Coronary artery (tissue), 2 donors: ENCODE measurements at regions not wholly inside any gene's neighbourhood (a gene's known extent, or its start where the extent isn't known, plus 50 kb on each side); places are given as distances from the start of the nearest gene placed in this dataset.

ENCODE experiments used
- DNase-seq: peaks from one replicate; pipeline ENCODE4 v3.0.0-alpha.2; 2017; ENCODE audit warnings: low spot score
- H3K27ac ChIP-seq, 2 donors: fragments of 200-600 bp; sonication (generic); one replicate each; pipeline ENCODE4 v1.5.1; 2016 to 2019
- H3K4me3 ChIP-seq: fragments of 200-600 bp; sonication (generic); 2 replicates; pipeline ENCODE4 v1.5.1; 2016; ENCODE audit warnings: mild to moderate bottlenecking, moderate library complexity
- TF ChIP-seq, protein P1 (sequence below): fragments of 200-600 bp; sonication (generic); IDR thresholded peaks from one replicate; pipeline ENCODE4 v1.5.1; 2019; ENCODE audit warnings: antibody characterized with exemption

- no peak overlapping the region for H3K27ac ChIP-seq
- TF ChIP-seq, protein P1, sequence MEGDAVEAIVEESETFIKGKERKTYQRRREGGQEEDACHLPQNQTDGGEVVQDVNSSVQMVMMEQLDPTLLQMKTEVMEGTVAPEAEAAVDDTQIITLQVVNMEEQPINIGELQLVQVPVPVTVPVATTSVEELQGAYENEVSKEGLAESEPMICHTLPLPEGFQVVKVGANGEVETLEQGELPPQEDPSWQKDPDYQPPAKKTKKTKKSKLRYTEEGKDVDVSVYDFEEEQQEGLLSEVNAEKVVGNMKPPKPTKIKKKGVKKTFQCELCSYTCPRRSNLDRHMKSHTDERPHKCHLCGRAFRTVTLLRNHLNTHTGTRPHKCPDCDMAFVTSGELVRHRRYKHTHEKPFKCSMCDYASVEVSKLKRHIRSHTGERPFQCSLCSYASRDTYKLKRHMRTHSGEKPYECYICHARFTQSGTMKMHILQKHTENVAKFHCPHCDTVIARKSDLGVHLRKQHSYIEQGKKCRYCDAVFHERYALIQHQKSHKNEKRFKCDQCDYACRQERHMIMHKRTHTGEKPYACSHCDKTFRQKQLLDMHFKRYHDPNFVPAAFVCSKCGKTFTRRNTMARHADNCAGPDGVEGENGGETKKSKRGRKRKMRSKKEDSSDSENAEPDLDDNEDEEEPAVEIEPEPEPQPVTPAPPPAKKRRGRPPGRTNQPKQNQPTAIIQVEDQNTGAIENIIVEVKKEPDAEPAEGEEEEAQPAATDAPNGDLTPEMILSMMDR = no peak
- H3K4me3 ChIP-seq = no peak overlapping the region
- DNase-seq = no peak
These were observed 454.9 kb downstream of the KCNJ2 start for GRCh38 chr17:70624211-70624610.

DNA sequence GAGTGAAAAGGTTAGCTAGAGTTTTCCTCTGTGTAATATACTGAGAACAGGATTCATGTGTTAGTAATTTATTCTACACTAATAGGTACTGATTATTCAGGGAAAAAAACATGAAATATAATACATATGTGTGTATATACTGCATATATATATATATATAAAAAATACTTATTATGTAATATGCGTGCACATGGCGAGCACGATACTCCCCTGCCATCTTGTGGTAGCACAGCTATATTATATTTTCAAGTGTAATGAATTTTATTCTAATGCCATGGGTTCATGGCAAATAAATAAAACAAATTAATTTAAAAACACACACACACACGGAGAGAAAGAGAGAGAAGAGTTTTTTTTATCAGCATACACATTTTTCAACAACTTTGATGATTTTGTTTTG lies 460.6 kb downstream of the KCNJ2 start:
- Histone ChIP-seq H3K27ac (no peak overlapping the region), H3K4me3 (no peak overlapping the region)
- no peak for DNase-seq
- TF ChIP-seq, protein P1 = no peak

DNA sequence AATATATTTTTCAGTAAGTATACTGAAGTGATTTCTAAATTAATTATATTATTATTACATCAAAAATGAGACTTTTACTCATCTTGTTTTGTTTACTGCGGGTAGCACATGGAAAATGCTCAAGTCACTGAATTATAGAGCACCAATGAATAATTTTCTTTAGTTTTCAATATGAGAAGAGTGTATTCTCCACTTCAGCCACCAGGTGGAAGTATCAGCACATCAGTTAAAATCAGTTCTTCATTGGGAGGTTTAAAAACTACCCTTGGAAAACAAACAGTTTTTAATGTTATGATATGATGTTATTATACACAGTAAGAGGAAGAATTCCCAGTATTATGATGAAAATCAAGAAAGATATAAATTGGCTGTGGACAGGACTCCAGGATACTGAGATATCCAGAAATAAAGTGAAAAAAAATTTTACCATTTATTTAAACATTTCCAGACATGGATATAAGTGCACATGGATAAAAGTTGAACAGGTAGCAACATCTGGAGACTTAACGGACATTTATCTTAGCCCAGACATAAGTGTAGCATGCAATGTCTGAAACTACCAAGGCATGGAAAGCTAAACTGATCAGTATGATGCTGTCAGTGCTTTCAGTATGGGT lies 467.3 kb downstream of the KCNJ2 start:
- Histone ChIP-seq H3K4me3 (no peak overlapping the region), H3K27ac (no peak overlapping the region)
- DNase-seq = no peak
- TF ChIP-seq, protein P1 = peak; percentile 53

DNA sequence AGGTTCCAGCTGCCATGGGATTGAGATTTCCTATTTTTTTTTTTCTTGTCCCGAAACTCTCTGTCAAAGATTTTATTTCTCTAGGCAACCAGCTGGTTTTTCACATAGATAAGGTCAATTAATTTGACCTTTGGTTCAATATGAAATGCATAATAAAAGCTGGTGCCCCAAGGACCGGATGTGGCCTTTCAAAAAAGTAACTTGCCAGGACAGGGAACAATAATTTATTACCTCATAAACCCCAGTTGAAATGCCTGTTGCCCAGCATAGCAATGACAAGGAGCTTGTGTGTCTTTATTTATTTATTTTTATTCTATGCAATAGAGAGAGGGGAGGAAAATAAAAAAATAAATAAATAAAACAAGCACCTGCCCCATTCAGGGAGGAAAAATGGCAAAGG lies 472.7 kb downstream of the KCNJ2 start:
- TF ChIP-seq, protein P1 = no peak
- Histone ChIP-seq H3K4me3 (no peak overlapping the region), H3K27ac (no peak overlapping the region)
- no peak for DNase-seq

- Histone ChIP-seq H3K4me3 (no peak overlapping the region), H3K27ac (no peak overlapping the region)
- DNase-seq = no peak
- TF ChIP-seq, protein P1 = no peak
These were observed 474.8 kb downstream of the KCNJ2 start for GRCh38 chr17:70644096-70644495.

- Histone ChIP-seq H3K27ac (no peak overlapping the region), H3K4me3 (no peak overlapping the region)
- no peak for DNase-seq
- TF ChIP-seq, protein P1 = no peak
These were observed 477.3 kb downstream of the KCNJ2 start for GRCh38 chr17:70646673-70647072.

- no peak overlapping the region for H3K27ac ChIP-seq
- no peak for DNase-seq
- no peak overlapping the region for H3K4me3 ChIP-seq
- TF ChIP-seq, protein P1 = no peak
These were observed 478.8 kb downstream of the KCNJ2 start for GRCh38 chr17:70648166-70648565.
